T-helper 17 cell (primary cell): ENCODE measurements at regions not wholly inside any gene's neighbourhood (a gene's known extent, or its start where the extent isn't known, plus 50 kb on each side); places are given as distances from the start of the nearest gene placed in this dataset.

ENCODE experiments used
- ATAC-seq: fragments of 150-1000 bp; cut with Tn5 transposase; 2 replicates; pipeline ENCODE4 v1.10.0; 2021; ENCODE audit warnings: mild to moderate bottlenecking, moderate library complexity
- DNase-seq, 3 donors: peaks; one replicate each; pipeline versions ENCODE4 v3.0.0 to v3.0.0-alpha.2; 2020 to 2021
- H3K9me3 ChIP-seq: one replicate; pipeline ENCODE4 v1.7.0; 2013; ENCODE audit warnings: low read length, mild to moderate bottlenecking; ENCODE audit not compliant: control insufficient read depth, poor library complexity, severe bottlenecking
- H3K27ac Mint-ChIP-seq: one replicate; pipeline ENCODE4 v1.8.0; 2022; ENCODE audit warnings: mild to moderate bottlenecking, moderate library complexity, mixed read lengths
- H3K27me3 Mint-ChIP-seq: one replicate; pipeline ENCODE4 v1.8.0; 2022; ENCODE audit warnings: mixed read lengths
- H3K36me3 Mint-ChIP-seq: one replicate; pipeline ENCODE4 v1.8.0; 2022; ENCODE audit warnings: low read depth, mixed read lengths
- H3K4me1 Mint-ChIP-seq: one replicate; pipeline ENCODE4 v1.8.0; 2022; ENCODE audit warnings: mild to moderate bottlenecking, mixed read lengths
- H3K4me3 Mint-ChIP-seq: one replicate; pipeline ENCODE4 v1.8.0; 2022; ENCODE audit warnings: mild to moderate bottlenecking, moderate library complexity, mixed read lengths

DNA sequence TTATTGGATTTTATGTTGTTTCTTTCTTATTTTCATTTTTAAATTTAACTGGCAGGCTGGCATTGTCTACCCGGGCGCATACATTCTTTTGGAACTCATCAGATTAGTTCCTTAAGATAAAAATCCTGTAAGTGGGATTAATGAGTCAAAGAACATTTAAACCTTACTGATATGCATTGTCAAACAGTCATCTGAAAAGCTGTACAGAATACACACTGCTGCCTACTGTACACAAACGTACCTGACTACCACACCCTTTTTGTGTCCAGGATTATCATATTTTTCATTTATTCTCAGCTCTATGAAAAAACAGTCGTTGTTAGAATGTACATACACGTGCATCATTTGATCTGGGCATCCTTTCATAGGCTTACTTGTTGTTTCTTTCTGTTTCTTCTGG, 358.3 kb downstream of the EFNB2 start:
- DNase-seq (no peak), ATAC-seq (no peak)
- Mint-ChIP-seq H3K4me1 (no peaks in the 10 kb centered on the region), H3K36me3 (no peaks in the 10 kb centered on the region), H3K27ac (no peak overlapping the region), H3K4me3 (no peak overlapping the region), H3K27me3 (peaks cover 10% of the 10 kb centered on the region)
- H3K9me3 ChIP-seq, result no peaks in the 10 kb centered on the region

DNA sequence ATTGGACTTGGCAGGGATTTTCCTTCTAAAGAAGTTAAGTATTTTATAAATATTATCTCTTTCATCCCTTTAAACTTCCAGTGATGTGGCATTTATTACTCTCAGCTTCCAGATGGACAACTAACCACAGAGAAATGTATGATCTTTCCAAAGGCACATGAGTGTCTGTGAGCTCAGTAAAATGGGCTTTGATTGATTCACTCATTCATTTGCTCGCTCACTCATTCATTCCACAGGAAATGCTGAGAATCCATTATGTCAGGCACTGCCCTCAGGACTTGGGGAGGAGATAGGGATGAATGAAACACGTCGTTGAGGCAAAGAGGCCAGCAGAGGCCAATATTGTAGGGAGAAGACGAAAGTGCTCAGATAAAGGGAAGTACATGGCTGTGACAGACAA, 359.3 kb downstream of the EFNB2 start:
- no peaks in the 10 kb centered on the region for H3K36me3 Mint-ChIP-seq
- no peaks in the 10 kb centered on the region for H3K4me1 Mint-ChIP-seq
- H3K27me3 Mint-ChIP-seq, result peaks cover 10% of the 10 kb centered on the region
- ATAC-seq, result no peak
- no peak for DNase-seq
- no peaks in the 10 kb centered on the region for H3K9me3 ChIP-seq
- H3K4me3 Mint-ChIP-seq, result no peak overlapping the region
- H3K27ac Mint-ChIP-seq, result no peak overlapping the region

DNA sequence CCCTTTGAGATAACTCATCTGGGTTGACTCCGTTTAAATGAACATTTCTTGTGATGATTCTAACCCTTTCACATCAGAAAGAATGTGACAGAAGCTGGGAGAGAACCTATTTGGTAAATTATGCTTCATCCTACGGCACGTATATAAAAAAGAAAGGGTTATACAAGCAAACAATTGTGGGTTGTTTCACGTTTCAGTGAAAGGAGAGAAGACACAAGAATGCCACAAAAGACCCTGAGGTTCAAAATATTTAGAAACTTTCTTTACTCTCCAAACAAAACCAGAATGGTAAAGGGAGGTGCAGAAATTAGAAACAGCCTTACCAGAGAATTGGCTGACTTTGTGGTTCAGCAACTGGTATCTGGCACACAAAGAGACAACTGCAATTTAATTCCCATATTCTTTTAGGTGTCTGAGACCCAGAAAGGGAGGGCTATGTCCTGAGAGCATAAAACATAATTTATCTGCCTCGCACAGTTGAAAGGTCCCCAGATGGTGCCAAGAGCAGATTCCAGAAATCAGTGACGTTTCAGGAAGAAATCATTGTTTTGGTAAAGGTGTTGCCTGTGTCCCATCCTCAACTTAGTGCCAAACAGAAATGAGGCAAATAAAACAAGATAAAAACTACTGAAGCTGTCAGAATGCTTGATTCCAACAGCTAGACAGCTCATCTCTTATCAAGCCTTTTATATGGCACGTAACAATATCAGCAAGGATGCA, 361.4 kb downstream of the EFNB2 start:
- H3K4me1 Mint-ChIP-seq, result no peaks in the 10 kb centered on the region
- H3K4me3 Mint-ChIP-seq, result no peak overlapping the region
- H3K27ac Mint-ChIP-seq, result no peak overlapping the region
- DNase-seq (no peak), ATAC-seq (no peak)
- H3K27me3 Mint-ChIP-seq, result peaks cover 18% of the 10 kb centered on the region
- H3K36me3 Mint-ChIP-seq, result no peaks in the 10 kb centered on the region
- H3K9me3 ChIP-seq, result no peaks in the 10 kb centered on the region

DNA sequence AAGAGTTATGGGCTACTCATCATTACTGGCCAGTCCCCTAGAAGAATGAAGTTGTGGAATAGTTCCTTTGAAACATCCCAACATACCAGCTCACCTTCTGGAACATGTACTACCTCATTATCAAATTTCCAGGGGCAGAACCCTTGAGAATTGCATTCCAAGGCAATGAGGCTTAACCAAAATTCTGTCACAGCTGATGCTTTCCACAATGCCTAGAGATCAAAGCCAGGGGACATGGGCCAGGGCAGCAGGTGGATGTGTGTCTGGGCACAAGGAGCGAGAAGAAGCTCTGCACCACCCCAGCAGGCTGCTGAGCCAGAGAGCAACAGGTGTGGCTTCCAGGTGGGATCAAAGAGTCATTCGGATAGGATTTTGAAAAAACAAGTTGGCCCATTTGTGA, 362.1 kb downstream of the EFNB2 start:
- no peak overlapping the region for H3K27ac Mint-ChIP-seq
- DNase-seq (no peak), ATAC-seq (no peak)
- H3K4me3 Mint-ChIP-seq, result no peak overlapping the region
- no peaks in the 10 kb centered on the region for H3K9me3 ChIP-seq
- no peaks in the 10 kb centered on the region for H3K36me3 Mint-ChIP-seq
- peaks cover 21% of the 10 kb centered on the region for H3K27me3 Mint-ChIP-seq
- no peaks in the 10 kb centered on the region for H3K4me1 Mint-ChIP-seq

DNA sequence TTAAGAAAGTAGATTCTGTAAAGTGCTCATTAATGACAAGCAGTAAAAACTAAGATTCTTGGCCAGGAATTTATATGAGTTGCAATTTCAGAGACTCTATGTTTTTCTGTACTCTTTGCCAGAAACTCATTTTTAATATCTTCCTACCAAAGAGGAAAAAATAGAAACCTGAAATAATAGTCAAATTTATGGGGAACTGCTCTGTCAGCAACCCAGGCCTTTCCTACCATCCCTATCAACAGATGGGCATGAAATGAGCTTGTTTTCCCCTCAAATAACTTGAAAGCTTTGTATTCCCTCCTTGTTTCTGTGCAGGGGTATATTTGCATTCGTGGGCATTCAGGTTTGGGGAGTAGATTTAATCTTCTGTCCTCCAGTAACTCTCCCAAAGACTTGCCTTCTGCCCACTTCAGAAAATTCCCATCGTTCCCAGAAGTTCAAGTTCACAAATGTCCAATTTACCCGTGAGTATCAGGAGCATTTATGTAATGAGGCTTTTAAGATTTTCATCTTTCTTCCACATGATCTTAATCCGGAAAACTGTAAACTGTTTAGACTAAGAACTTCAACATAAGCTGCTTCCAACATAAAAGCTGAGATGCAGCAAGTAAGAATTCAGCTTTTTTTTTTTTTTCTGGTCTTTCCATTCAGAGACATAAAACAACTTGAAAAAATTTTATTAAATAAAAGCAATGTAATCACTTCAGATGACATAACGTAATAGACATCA, 363.1 kb downstream of the EFNB2 start:
- ATAC-seq (no peak), DNase-seq (no peak)
- no peaks in the 10 kb centered on the region for H3K9me3 ChIP-seq
- H3K27ac Mint-ChIP-seq, result no peak overlapping the region
- peaks cover 22% of the 10 kb centered on the region for H3K27me3 Mint-ChIP-seq
- no peak overlapping the region for H3K4me3 Mint-ChIP-seq
- H3K4me1 Mint-ChIP-seq, result no peaks in the 10 kb centered on the region
- no peaks in the 10 kb centered on the region for H3K36me3 Mint-ChIP-seq

DNA sequence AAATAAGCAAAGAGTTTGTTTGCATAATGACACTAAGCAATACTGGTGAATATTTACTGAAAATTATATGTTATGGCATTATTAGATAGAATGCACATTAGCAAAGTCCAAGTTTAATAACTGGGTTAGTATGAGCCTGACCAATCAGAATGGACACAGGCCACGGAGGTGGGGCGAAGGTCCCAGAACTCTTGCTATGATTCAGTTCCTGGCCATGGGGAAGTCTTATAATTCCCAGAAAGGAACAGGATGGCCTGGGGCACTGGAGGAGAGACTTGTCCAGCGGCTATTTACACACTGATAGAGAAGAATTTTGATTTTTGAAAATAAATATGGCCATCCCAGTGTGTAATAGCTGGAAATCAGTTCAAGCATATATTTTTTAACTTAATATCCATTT, 372.0 kb downstream of the EFNB2 start:
- DNase-seq (no peak), ATAC-seq (no peak)
- no peaks in the 10 kb centered on the region for H3K9me3 ChIP-seq
- Mint-ChIP-seq H3K4me3 (no peak overlapping the region), H3K27me3 (peaks cover 2% of the 10 kb centered on the region), H3K27ac (no peak overlapping the region), H3K36me3 (no peaks in the 10 kb centered on the region), H3K4me1 (no peaks in the 10 kb centered on the region)

DNA sequence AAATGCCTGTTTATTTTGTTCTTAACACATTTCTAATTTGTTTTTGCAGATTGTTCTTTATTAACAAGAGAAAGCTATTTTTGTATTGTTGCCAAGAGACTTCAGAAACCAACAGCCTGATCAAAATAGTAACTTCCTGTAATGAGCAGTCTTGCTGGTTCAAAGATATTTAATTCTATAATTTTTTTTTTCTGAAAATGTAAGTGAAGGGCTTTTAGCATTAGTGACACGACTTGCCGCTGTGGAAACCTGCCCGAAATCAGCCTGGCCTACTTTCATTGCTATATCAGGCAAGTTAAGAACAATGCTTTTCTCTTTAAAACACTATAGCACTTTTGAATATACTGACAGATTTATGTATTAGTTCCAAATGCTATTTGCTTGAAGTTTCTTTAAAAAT, 374.3 kb downstream of the EFNB2 start:
- H3K27ac Mint-ChIP-seq, result no peak overlapping the region
- no peaks in the 10 kb centered on the region for H3K27me3 Mint-ChIP-seq
- no peaks in the 10 kb centered on the region for H3K36me3 Mint-ChIP-seq
- no peak for DNase-seq
- H3K4me1 Mint-ChIP-seq, result no peaks in the 10 kb centered on the region
- no peak for ATAC-seq
- no peak overlapping the region for H3K4me3 Mint-ChIP-seq
- no peaks in the 10 kb centered on the region for H3K9me3 ChIP-seq

DNA sequence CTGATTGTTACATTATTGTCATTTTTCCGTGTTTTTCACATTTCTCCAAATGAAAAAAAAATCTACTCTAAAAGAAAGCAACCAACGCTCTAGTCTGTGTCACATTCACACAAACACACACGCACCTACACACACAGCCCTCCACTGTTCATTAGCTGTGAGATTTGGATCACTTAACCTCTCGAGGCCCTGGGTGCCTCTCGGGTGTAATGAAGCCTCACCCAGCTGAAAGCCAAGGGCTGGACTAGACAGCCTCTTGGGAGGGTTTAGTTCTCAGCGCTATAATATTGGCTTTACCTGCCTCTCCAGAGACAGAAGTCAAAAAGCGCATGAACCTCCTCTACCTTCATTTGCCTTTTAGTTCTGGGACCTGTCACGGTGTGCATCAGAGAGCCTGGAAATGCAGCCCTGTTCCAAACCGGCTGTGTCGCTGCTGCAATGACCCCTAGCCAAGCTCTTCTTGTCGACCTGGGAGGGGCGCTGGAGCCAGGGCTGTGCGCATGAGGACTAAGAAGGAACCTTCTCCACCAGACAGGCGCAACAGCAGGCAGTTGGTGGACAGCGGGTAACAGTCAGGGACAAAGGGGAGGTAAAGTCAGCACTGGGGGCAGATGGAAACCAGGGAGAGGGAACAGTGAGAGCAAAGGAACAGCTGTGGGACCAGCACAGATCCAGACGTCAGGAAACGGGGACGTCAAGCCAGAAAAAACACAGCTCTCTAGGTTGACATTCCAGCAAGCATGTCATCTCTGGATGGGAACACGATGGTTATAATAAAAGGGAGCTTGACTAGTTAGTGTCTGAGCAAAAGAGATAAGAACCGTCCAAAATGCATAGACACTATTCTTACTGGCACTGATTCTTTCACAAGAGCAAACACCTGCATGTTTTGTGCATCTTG, 375.9 kb downstream of the EFNB2 start:
- H3K4me3 Mint-ChIP-seq, result no peak overlapping the region
- H3K4me1 Mint-ChIP-seq, result no peaks in the 10 kb centered on the region
- no peak for DNase-seq
- no peaks in the 10 kb centered on the region for H3K27me3 Mint-ChIP-seq
- no peaks in the 10 kb centered on the region for H3K36me3 Mint-ChIP-seq
- H3K9me3 ChIP-seq, result no peaks in the 10 kb centered on the region
- H3K27ac Mint-ChIP-seq, result no peak overlapping the region
- ATAC-seq, result no peak

DNA sequence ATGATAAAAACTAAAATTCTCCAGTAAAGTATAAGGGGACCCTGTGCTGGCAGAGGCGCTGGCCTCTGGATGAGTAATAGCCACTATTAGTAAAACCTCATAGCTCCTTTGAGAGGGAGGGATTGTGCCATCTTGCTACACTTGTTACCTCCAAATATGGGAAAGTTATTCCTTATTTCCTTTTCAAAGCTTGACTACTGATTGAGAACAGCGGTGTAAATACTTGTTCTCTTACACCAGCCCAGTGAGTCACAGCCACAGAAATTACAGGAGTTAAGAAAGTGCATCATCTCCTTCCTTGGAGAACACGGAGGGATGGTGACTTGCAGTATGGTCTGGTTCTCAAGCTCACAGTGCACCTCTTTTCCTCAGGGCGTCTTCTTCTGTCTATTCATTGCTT, 379.0 kb downstream of the EFNB2 start:
- DNase-seq, result no peak
- no peaks in the 10 kb centered on the region for H3K36me3 Mint-ChIP-seq
- no peaks in the 10 kb centered on the region for H3K4me1 Mint-ChIP-seq
- no peak overlapping the region for H3K4me3 Mint-ChIP-seq
- H3K9me3 ChIP-seq, result no peaks in the 10 kb centered on the region
- H3K27me3 Mint-ChIP-seq, result no peaks in the 10 kb centered on the region
- ATAC-seq, result no peak
- H3K27ac Mint-ChIP-seq, result no peak overlapping the region

DNA sequence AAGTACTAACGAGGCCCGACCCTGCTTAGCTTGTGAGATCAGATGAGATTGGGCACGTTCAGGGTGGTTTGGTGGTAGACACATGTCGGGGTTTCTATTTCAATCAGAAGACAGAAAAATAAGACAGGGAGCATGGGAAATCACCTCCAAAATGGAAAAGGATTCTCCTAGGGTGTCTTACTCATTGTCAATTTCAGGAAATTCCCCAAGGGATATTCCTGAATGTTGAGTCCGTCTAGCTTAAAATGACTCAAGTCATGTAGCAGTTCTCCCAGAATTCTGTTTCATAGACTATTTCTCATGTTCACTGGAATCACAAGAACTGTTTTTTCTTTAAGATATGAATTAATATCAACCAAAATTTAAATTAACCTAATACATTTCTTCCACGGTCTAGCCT, 380.1 kb downstream of the EFNB2 start:
- Mint-ChIP-seq H3K27ac (no peak overlapping the region), H3K36me3 (no peaks in the 10 kb centered on the region), H3K27me3 (no peaks in the 10 kb centered on the region), H3K4me1 (no peaks in the 10 kb centered on the region), H3K4me3 (no peak overlapping the region)
- ATAC-seq (no peak), DNase-seq (no peak)
- no peaks in the 10 kb centered on the region for H3K9me3 ChIP-seq

DNA sequence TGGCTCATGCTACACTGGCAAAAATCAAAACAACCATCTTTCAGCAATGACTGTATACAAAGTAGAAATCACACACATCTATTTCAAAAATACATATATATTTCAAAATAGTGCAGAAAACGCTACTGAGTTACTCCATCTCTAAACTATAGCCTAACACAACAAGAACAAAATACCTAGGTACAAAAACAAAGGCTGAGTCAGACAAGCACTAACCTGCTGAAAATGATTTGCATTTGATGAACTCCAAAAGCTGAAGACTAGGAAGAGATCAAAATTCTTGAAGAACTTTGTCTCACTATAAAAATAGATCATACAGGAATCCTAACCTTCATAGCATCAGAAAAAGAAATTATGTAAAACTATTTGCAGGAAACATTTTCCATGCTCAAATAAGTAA, 381.6 kb downstream of the EFNB2 start:
- ATAC-seq (no peak), DNase-seq (no peak)
- Mint-ChIP-seq H3K27me3 (no peaks in the 10 kb centered on the region), H3K4me1 (no peaks in the 10 kb centered on the region), H3K4me3 (no peak overlapping the region), H3K27ac (no peak overlapping the region), H3K36me3 (no peaks in the 10 kb centered on the region)
- no peaks in the 10 kb centered on the region for H3K9me3 ChIP-seq

DNA sequence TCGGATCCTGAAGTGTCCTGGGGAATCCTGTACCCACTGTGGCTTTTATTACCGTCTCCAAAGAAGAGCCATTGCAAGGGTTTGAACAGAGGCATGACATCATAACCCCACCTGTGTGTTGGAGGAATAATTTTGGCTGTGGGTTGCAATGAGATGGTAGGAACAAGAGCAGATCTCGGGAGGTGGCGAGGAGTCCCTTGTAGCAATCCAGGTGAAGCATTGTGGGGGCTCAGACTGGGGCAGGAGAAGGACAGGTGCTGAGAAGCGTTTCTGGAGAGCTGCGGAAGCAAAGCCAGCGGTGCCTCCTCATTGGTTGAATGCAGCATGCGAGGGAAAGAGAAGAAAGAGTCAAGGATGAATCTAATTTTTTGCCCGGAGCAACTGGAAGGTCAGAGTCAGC, 382.4 kb downstream of the EFNB2 start:
- H3K27ac Mint-ChIP-seq, result no peak overlapping the region
- no peaks in the 10 kb centered on the region for H3K9me3 ChIP-seq
- no peaks in the 10 kb centered on the region for H3K4me1 Mint-ChIP-seq
- ATAC-seq, result no peak
- H3K4me3 Mint-ChIP-seq, result no peak overlapping the region
- no peaks in the 10 kb centered on the region for H3K27me3 Mint-ChIP-seq
- no peaks in the 10 kb centered on the region for H3K36me3 Mint-ChIP-seq
- no peak for DNase-seq

DNA sequence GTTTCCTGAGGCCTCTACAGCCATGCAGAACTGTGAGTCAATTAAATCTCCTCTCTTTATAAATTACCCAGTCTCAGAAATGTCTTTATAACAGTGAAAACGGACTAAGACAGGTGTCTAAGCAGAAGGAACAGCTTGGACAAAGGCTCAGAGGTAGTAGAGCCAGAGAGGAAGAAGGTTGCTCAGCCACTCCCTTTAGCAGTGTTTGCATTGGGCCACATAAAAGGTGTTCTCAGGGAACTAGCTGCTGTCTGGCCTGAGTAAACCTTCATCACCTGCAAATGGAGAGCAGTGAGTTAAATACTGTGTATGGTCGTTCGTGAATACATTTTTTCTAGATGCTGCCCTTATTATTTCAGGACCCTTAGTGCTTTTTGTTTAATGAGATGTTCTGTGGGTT, 383.4 kb downstream of the EFNB2 start:
- H3K36me3 Mint-ChIP-seq, result no peaks in the 10 kb centered on the region
- ATAC-seq (no peak), DNase-seq (no peak)
- H3K4me1 Mint-ChIP-seq, result no peaks in the 10 kb centered on the region
- H3K4me3 Mint-ChIP-seq, result no peak overlapping the region
- H3K27ac Mint-ChIP-seq, result no peak overlapping the region
- H3K9me3 ChIP-seq, result no peaks in the 10 kb centered on the region
- H3K27me3 Mint-ChIP-seq, result no peaks in the 10 kb centered on the region
